K562 (cell line): ENCODE measurements at regions not wholly inside any gene's neighbourhood (a gene's known extent, or its start where the extent isn't known, plus 50 kb on each side); places are given as distances from the start of the nearest gene placed in this dataset.

Experiments
- ATAC-seq: fragments of 200-7000 bp; cut with Tn5 transposase; 3 replicates; pipeline ENCODE4 v1.9.1; 2020; ENCODE audit warnings: moderate library complexity
- BruUV-seq: library from RNA; stranded (reverse); fragments of 400-500 nt; replicated peaks from 2 replicates; lab custom pipeline; 2021; lab: Mats Ljungman, UMichigan
- CTCF ChIA-PET: fragments of 300-600 bp; formaldehyde crosslinking; extraction: SDS; loops from one replicate; lab custom pipeline; 2021; ENCODE audit warnings: low intra/inter-chr PET ratio; lab: Yijun Ruan, JAX
- POLR2A ChIA-PET: fragments of 300-600, 350-650 bp; sonication (Branson Sonifier 250); formaldehyde crosslinking; extraction: SDS; loops from one replicate; lab custom pipeline; 2021; ENCODE audit warnings: antibody characterized with exemption, inconsistent platforms; lab: Yijun Ruan, JAX
- DNase-seq, 4 experiments: peaks; one replicate each; pipeline versions ENCODE4 v3.0.0 to v3.0.0-alpha.2; 2011 to 2018; ENCODE audit warnings: low spot score in 3 of 4, mixed read lengths in 3 of 4; ENCODE audit errors: extremely low read depth in 1 of 4
- FAIRE-seq: peaks from 2 replicates; lab custom pipeline; 2011; peaks lifted over from hg19 to GRCh38; lab: Jason Lieb, UNC
- H2AFZ ChIP-seq: 2 replicates; pipeline ENCODE4 v1.6.0; 2011; ENCODE audit warnings: low read depth, low read length, control low read depth, inconsistent platforms
- H3K27ac ChIP-seq: fragments of 200-600 bp; 3 replicates; pipeline ENCODE4 v1.8.0; 2011; ENCODE audit warnings: low read depth, mild to moderate bottlenecking, control low read depth, inconsistent platforms, low read length, moderate library complexity, mixed read lengths; ENCODE audit errors: extremely low read depth
- H3K27me3 ChIP-seq, 2 experiments: fragments of 300-600 bp in 1 of 2; 2 replicates in 1 of 2; 3 replicates in 1 of 2; pipeline versions ENCODE4 v1.6.0 to v1.8.0; 2011; ENCODE audit warnings: inconsistent platforms in 2 of 2, low read length in 2 of 2, mild to moderate bottlenecking in 1 of 2, mixed read lengths in 1 of 2, moderate library complexity in 1 of 2; ENCODE audit not compliant: control insufficient read depth in 2 of 2, insufficient read depth in 2 of 2
- H3K36me3 ChIP-seq: fragments of 300-600 bp; 3 replicates; pipeline ENCODE4 v1.8.0; 2011; ENCODE audit warnings: mild to moderate bottlenecking, low read length, inconsistent platforms; ENCODE audit not compliant: control insufficient read depth, insufficient read depth
- H3K4me1 ChIP-seq, 2 experiments: fragments of 200-600 bp in 1 of 2; replicated peaks in 1 of 2; 2 replicates in 1 of 2; 3 replicates in 1 of 2; pipeline versions ENCODE4 v1.5.1 to v1.8.0; 2011; ENCODE audit warnings: inconsistent platforms in 2 of 2, low read length in 2 of 2, mild to moderate bottlenecking in 1 of 2, mixed read lengths in 1 of 2, moderate library complexity in 1 of 2; ENCODE audit not compliant: control insufficient read depth in 2 of 2, insufficient read depth in 2 of 2
- H3K4me2 ChIP-seq: 2 replicates; pipeline ENCODE4 v1.6.1; 2011; ENCODE audit warnings: low read length, control low read depth, inconsistent platforms, mixed read lengths; ENCODE audit not compliant: insufficient read depth
- H3K4me3 ChIP-seq: fragments of 200-600 bp; sonication (generic), shearing (Covaris generic); 2 replicates; pipeline ENCODE4 v1.5.1; 2016; ENCODE audit warnings: control low read depth, inconsistent platforms
- H3K79me2 ChIP-seq: fragments of 200-600 bp; 3 replicates; pipeline ENCODE4 v1.8.0; 2011; ENCODE audit warnings: low read length, inconsistent platforms; ENCODE audit not compliant: control insufficient read depth, insufficient read depth
- H3K9ac ChIP-seq, 2 experiments: 2 replicates each; pipeline versions ENCODE4 v1.6.0 to v1.6.1; 2011; ENCODE audit warnings: low read depth in 2 of 2, low read length in 2 of 2, control low read depth in 1 of 2, inconsistent platforms in 1 of 2, mild to moderate bottlenecking in 1 of 2, mixed read lengths in 1 of 2; ENCODE audit not compliant: insufficient read depth in 1 of 2
- H3K9me1 ChIP-seq: one replicate; pipeline ENCODE4 v1.6.0; 2011; ENCODE audit warnings: inconsistent platforms, mild to moderate bottlenecking, low read length, moderate library complexity; ENCODE audit not compliant: control insufficient read depth, insufficient read depth
- H3K9me3 ChIP-seq: replicated peaks from 2 replicates; pipeline ENCODE4 v1.5.1; 2011; ENCODE audit warnings: low read depth, low read length, inconsistent platforms; ENCODE audit not compliant: control insufficient read depth, insufficient read depth
- H4K20me1 ChIP-seq: replicated peaks from 2 replicates; pipeline ENCODE4 v1.6.1; 2011; ENCODE audit warnings: low read length, inconsistent platforms, mixed read lengths; ENCODE audit not compliant: control insufficient read depth, insufficient read depth
- CBX3 ChIP-seq, 2 experiments: IDR thresholded peaks; 1 replicate in 1 of 2; 2 replicates in 1 of 2; pipeline ENCODE4 v1.6.1; 2012; ENCODE audit warnings: inconsistent platforms in 2 of 2, low read length in 2 of 2, borderline replicate concordance in 1 of 2, control low read depth in 1 of 2
- CBX5 ChIP-seq: IDR thresholded peaks from 2 replicates; pipeline ENCODE4 v1.6.1; 2014; ENCODE audit warnings: low read depth, borderline replicate concordance
- MAFG ChIP-seq: fragments of 450-650 bp; conservative IDR thresholded peaks from 2 replicates; pipeline ENCODE4 v1.6.1; 2016; ENCODE audit warnings: missing genetic modification characterization, missing compliant biosample characterization
- MXD1 ChIP-seq: fragments of 250-450 bp; sonication (Bioruptor Pico); IDR thresholded peaks from 2 replicates; pipeline ENCODE4 v1.8.0; 2021; ENCODE audit warnings: borderline replicate concordance, mild to moderate bottlenecking, moderate library complexity; ENCODE audit not compliant: poor library complexity, severe bottlenecking
- PHB2 ChIP-seq: fragments of 450-650 bp; IDR thresholded peaks from 2 replicates; pipeline ENCODE4 v1.6.1; 2017; ENCODE audit warnings: low read depth
- RAD21 ChIP-seq, 2 experiments: fragments of 250-450 bp in 1 of 2; fragments of 450-650 bp in 1 of 2; sonication (Bioruptor Pico) in 1 of 2; formaldehyde crosslinking in 1 of 2; IDR thresholded peaks in 1 of 2; conservative IDR thresholded peaks in 1 of 2; 2 replicates each; pipeline versions ENCODE4 v1.4.0 to v1.8.0; 2020 to 2022; ENCODE audit warnings: mild to moderate bottlenecking in 2 of 2, moderate library complexity in 1 of 2
- TRIM28 ChIP-seq: fragments of 450-650 bp; IDR thresholded peaks from 2 replicates; pipeline ENCODE4 v1.6.1; 2017
- ZBTB11 ChIP-seq, 3 experiments: fragments of 200-800 bp in 1 of 3; fragments of 250-450 bp in 1 of 3; fragments of 450-650 bp in 1 of 3; sonication (Bioruptor Pico) in 1 of 3; sonication (Bioruptor generic) in 1 of 3; formaldehyde crosslinking in 1 of 3; IDR thresholded peaks; 2 replicates each; pipeline versions ENCODE4 v1.6.1 to v1.8.0; 2016 to 2022; ENCODE audit warnings: mild to moderate bottlenecking in 2 of 3, missing genetic modification characterization in 2 of 3, missing compliant biosample characterization in 1 of 3, moderate library complexity in 1 of 3
- WGBS: fragments of 100-300 bp; shearing (Covaris generic); methylation state at CpG from one replicate; pipeline ENCODE4 v1.1.6; 2016; ENCODE audit warnings: low coverage, mixed read lengths; ENCODE audit not compliant: insufficient coverage; ENCODE audit errors: missing lambda C conversion rate; 5-methylcytosine and 5-hydroxymethylcytosine counted together
- in situ Hi-C: fragments of 300-500 bp; cut with MboI; formaldehyde crosslinking; loops from 4 replicates; pipeline ENCODE4 v1.15.0; 2018; ENCODE audit warnings: inconsistent platforms, mixed read lengths
- intact Hi-C: fragments of 100-400 bp; cut with micrococcal nuclease; formaldehyde crosslinking; loops from 2 replicates; pipeline ENCODE4 v1.14.2; 2022

- in situ Hi-C loops, result no loop called here
Observed at GRCh38 chr15:95235033-95235432, 1003.7 kb downstream of the MCTP2 start.

GRCh38 chr15:95247071-95247984 is 1016.0 kb downstream of the MCTP2 start:
- intact Hi-C loops (no loop called here), in situ Hi-C loops (no loop called here)
- CTCF ChIA-PET, result no interaction called here
- Histone ChIP-seq H3K79me2 (no peaks in the 10 kb centered on the region), H4K20me1 (no peaks in the 10 kb centered on the region), H3K9me3 (0 out of 2 replicates have a peak, but pooled peaks cover 2% of the 10 kb centered on the region), H3K27me3 (no peaks in the 10 kb centered on the region; a peak in 1 of 5 replicates), H2AFZ (peak overlapping the region; percentile 75; the same call in 1 of the 2 replicates), H3K9ac (no peak overlapping the region), H3K9me1 (no peaks in the 10 kb centered on the region), H3K36me3 (no peaks in the 10 kb centered on the region), H3K4me3 (no peak overlapping the region), H3K4me1 (no peaks in the 10 kb centered on the region; a peak in 2 of 5 replicates), H3K4me2 (peak overlapping the region; percentile 44; the same call in 1 of the 2 replicates), H3K27ac (no peak overlapping the region; the same call in 2 of the 3 replicates)
- peak; percentile 8 to 61 (median 24) for DNase-seq
- BruUV-seq, result no TSS peak
- ATAC-seq, result peak; percentile 70
- 8% methylated on average over 12 of the region's 12 CpGs for WGBS
- peak; percentile 79 for FAIRE-seq
- POLR2A ChIA-PET, result interaction anchor here (1.3 kb wide), 1 partner anchor 12 kb away, joined by 3 read pairs; no protein-coding TSS in a partner anchor
- TF ChIP-seq MXD1 (CRISPR knock-in tag) (no peak), ZBTB11 (CRISPR knock-in tag; IDR thresholded peaks at IDR 0.05) (no peak), MAFG (tag) (peak; percentile 90), PHB2 (no peak)

More at GRCh38 chr15:95235033-95235432, 1003.7 kb downstream of the MCTP2 start:
- H3K9me1 ChIP-seq, result no peaks in the 10 kb centered on the region
- H3K4me3 ChIP-seq, result no peak overlapping the region
- no peaks in the 10 kb centered on the region for H4K20me1 ChIP-seq
- no peak for FAIRE-seq
- ChIA-PET POLR2A (no interaction called here), CTCF (no interaction called here)
- no peak for DNase-seq
- no peaks in the 10 kb centered on the region for H3K27me3 ChIP-seq
- no peak overlapping the region for H3K9ac ChIP-seq
- no peak for ATAC-seq
- no TSS peak for BruUV-seq
- intact Hi-C loops, result no loop called here
- H3K4me2 ChIP-seq, result no peak overlapping the region
- TF ChIP-seq CBX5 (0 out of 2 replicates have a peak, but pooled peaks have one; percentile 54), CBX3 (IDR thresholded peaks at IDR 0.05; ENCODE audit: borderline replicate concordance in 1 of 2, low read length in 2 of 2) (0 out of 3 replicates have a peak, but pooled peaks of 1 of the 2 experiments have one; percentile 34), TRIM28 (peak; percentile 38; the same call in 1 of the 2 replicates), RAD21 (CRISPR knock-in tag; conservative IDR thresholded peaks at IDR 0.05 in 1 of 2, IDR thresholded peaks at IDR 0.05 in 1 of 2) (no peak)
- no peak overlapping the region for H3K27ac ChIP-seq
- no peak overlapping the region for H2AFZ ChIP-seq
- H3K36me3 ChIP-seq, result no peaks in the 10 kb centered on the region
- no peaks in the 10 kb centered on the region for H3K9me3 ChIP-seq
- WGBS, result 0% methylated on average over 1 of the region's 1 CpG
- H3K79me2 ChIP-seq, result no peaks in the 10 kb centered on the region
- no peaks in the 10 kb centered on the region for H3K4me1 ChIP-seq
